ENCODE measurements at regions not wholly inside any gene's neighbourhood (a gene's known extent, or its start where the extent isn't known, plus 50 kb on each side); places are given as distances from the start of the nearest gene placed in this dataset.

DNA sequence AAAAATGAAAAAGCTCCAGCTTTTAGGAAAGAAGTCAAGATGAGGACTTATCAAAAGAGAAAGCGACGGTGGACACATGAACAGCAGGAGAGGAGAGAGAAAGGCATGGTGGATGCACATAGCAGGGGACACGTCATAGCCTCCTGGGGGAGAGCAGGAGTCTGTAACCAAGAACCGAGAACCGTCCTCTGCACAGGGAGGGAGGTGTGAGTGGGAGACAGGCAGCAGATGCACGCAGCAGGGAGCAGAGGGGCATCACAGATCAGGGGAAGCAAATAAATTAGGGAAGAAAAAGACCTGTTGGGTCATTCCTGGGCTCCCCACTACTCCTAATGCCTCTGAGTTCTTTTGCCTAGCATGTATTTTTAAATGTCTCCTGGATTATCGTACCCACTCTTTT lies 138.1 kb upstream of the RMST start:
- no peak for DNase-seq (ENCODE audit: low spot score)
- TF ChIP-seq CTCF (IDR thresholded peaks at IDR 0.05; ENCODE audit: extremely low read depth, insufficient read depth, missing control alignments) = no peak
- in situ Hi-C loops (cut with MboI; ENCODE audit: low pct_unique_long_range_greater_than_20kb, low sequenced_read_pairs, unreplicated experiment) = no loop called here

DNA sequence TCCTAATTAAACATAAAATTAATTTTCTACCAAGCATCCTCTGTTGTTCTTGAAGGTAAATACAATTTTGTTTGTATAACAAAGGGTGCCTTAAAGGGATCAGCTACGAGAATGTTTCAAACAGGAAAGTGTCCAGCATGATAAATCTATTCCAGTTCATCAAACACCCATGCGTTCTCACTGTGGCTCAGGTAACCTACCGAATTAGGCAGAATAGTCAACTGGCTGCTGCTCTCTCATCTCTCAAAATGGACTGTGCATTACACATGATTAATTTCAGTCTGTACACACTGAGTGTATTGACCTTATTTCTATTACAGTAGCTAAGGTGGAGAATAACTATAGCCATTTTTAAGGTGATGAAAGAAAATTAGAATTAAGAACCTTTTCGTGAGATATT lies 127.5 kb upstream of the RMST start:
- in situ Hi-C loops (cut with MboI; ENCODE audit: low pct_unique_long_range_greater_than_20kb, low sequenced_read_pairs, unreplicated experiment) = no loop called here
- TF ChIP-seq CTCF (IDR thresholded peaks at IDR 0.05; ENCODE audit: extremely low read depth, insufficient read depth, missing control alignments) = no peak
- no peak for DNase-seq (ENCODE audit: low spot score)

DNA sequence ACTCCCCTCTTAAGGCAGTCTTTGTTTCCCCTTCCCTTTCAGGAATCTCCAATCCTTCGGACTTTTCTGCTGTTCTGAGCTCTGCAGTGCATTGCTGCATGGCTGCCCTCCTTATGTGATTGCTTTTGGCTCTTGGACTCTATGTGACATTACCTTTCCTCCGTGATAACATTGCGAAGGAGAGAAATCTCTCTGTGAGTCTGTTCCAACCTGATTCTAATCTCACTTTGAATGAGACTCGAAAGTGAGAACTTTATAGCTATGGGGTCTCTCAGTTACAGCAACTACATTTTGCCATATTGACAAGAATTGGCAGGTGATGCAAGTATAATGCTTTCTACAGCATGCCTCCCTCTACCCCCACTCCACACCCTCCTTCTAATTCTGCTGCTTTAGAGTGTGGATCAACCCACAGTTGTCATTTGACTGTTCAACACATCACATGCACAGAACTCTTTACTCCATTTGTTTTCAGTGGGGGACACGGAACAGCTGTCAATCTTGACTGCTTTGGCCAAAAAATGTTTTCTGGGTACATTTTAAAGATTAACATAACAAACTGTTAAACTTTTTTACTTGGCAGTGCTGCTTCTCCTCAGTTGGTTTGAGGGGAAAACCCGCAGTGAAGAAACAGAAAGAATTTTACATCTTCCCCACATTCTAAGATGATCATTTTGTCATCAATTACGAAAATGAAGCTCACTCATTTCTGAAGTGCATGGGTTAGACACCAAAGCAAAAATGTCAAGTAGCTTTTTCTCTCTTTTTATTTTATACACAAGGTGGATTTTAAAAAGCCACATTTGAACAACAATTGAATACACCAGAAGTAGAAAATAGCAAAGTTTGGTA lies 125.5 kb upstream of the RMST start:
- in situ Hi-C loops (cut with MboI; ENCODE audit: low pct_unique_long_range_greater_than_20kb, low sequenced_read_pairs, unreplicated experiment) = no loop called here
- no peak for TF ChIP-seq CTCF (IDR thresholded peaks at IDR 0.05; ENCODE audit: extremely low read depth, insufficient read depth, missing control alignments)
- peak; percentile 20 for DNase-seq (ENCODE audit: low spot score)

GRCh38 chr12:97342130-97342529 lies 120.5 kb upstream of the RMST start:
- DNase-seq (ENCODE audit: low spot score) = no peak
- no peak for TF ChIP-seq CTCF (IDR thresholded peaks at IDR 0.05; ENCODE audit: extremely low read depth, insufficient read depth, missing control alignments)
- in situ Hi-C loops (cut with MboI; ENCODE audit: low pct_unique_long_range_greater_than_20kb, low sequenced_read_pairs, unreplicated experiment) = no loop called here

GRCh38 chr12:97347956-97348355 lies 114.6 kb upstream of the RMST start:
- TF ChIP-seq CTCF (IDR thresholded peaks at IDR 0.05; ENCODE audit: extremely low read depth, insufficient read depth, missing control alignments) = no peak
- in situ Hi-C loops (cut with MboI; ENCODE audit: low pct_unique_long_range_greater_than_20kb, low sequenced_read_pairs, unreplicated experiment) = no loop called here
- no peak for DNase-seq (ENCODE audit: low spot score)

GRCh38 chr12:97358361-97358760 lies 104.2 kb upstream of the RMST start:
- TF ChIP-seq CTCF (IDR thresholded peaks at IDR 0.05; ENCODE audit: extremely low read depth, insufficient read depth, missing control alignments) = no peak
- no peak for DNase-seq (ENCODE audit: low spot score)
- in situ Hi-C loops (cut with MboI; ENCODE audit: low pct_unique_long_range_greater_than_20kb, low sequenced_read_pairs, unreplicated experiment) = no loop called here
